Ovary (tissue), 3 donors: ENCODE measurements at regions not wholly inside any gene's neighbourhood (a gene's known extent, or its start where the extent isn't known, plus 50 kb on each side); places are given as distances from the start of the nearest gene placed in this dataset.

ENCODE experiments used
- EP300 ChIP-seq: sonication (generic); formaldehyde crosslinking; IDR thresholded peaks from one replicate; pipeline ENCODE4 v1.6.1; 2017; ENCODE audit warnings: antibody characterized with exemption
- TF ChIP-seq, protein P1 (sequence below), 3 donors: fragments of 450-650 bp in 2 of 3; fragments of 200-600 bp in 1 of 3; IDR thresholded peaks; one replicate each; pipeline versions ENCODE4 v1.5.1 to v1.8.0; 2016 to 2022; ENCODE audit warnings: antibody characterized with exemption in 3 of 3, mild to moderate bottlenecking in 1 of 3
- donor health status: DM: no; HTN: no; CAD: no.

- TF ChIP-seq, protein P1, sequence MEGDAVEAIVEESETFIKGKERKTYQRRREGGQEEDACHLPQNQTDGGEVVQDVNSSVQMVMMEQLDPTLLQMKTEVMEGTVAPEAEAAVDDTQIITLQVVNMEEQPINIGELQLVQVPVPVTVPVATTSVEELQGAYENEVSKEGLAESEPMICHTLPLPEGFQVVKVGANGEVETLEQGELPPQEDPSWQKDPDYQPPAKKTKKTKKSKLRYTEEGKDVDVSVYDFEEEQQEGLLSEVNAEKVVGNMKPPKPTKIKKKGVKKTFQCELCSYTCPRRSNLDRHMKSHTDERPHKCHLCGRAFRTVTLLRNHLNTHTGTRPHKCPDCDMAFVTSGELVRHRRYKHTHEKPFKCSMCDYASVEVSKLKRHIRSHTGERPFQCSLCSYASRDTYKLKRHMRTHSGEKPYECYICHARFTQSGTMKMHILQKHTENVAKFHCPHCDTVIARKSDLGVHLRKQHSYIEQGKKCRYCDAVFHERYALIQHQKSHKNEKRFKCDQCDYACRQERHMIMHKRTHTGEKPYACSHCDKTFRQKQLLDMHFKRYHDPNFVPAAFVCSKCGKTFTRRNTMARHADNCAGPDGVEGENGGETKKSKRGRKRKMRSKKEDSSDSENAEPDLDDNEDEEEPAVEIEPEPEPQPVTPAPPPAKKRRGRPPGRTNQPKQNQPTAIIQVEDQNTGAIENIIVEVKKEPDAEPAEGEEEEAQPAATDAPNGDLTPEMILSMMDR (IDR thresholded peaks at IDR 0.05) = no peak
- TF ChIP-seq EP300 = no peak
Measured at GRCh38 chr14:39974036-39974435, 541.8 kb upstream of the FBXO33 start.
